Skeletal muscle tissue (tissue), 3 donors: ENCODE measurements at regions not wholly inside any gene's neighbourhood (a gene's known extent, or its start where the extent isn't known, plus 50 kb on each side); places are given as distances from the start of the nearest gene placed in this dataset.
"Not testable (repeated sequence)": the region's sequence is repeated elsewhere in the genome, so short reads cannot be mapped to it uniquely, and the experiment has no call there.

Experiments
- H3K27ac ChIP-seq: one replicate; pipeline ENCODE4 v1.7.0; 2013; ENCODE audit warnings: mild to moderate bottlenecking, low read depth, low read length, inconsistent platforms
- H3K27me3 ChIP-seq, 3 donors: one replicate each; pipeline ENCODE4 v1.7.0; 2013; ENCODE audit warnings: low read length in 3 of 3; ENCODE audit not compliant: control insufficient read depth in 3 of 3, insufficient read depth in 3 of 3
- H3K36me3 ChIP-seq, 3 donors: one replicate each; pipeline ENCODE4 v1.7.0; 2013; ENCODE audit warnings: low read length in 3 of 3; ENCODE audit not compliant: control insufficient read depth in 3 of 3, insufficient read depth in 3 of 3
- H3K4me1 ChIP-seq, 3 donors: one replicate each; pipeline ENCODE4 v1.7.0; 2013; ENCODE audit warnings: low read length in 3 of 3, mild to moderate bottlenecking in 3 of 3; ENCODE audit not compliant: control insufficient read depth in 3 of 3, insufficient read depth in 3 of 3
- H3K4me3 ChIP-seq, 3 donors: one replicate each; pipeline ENCODE4 v1.7.0; 2013; ENCODE audit warnings: low read length in 3 of 3
- H3K9ac ChIP-seq, 3 donors: one replicate each; pipeline ENCODE4 v1.7.0; 2013; ENCODE audit warnings: low read length in 3 of 3, mild to moderate bottlenecking in 3 of 3, moderate library complexity in 2 of 3, low read depth in 1 of 3
- H3K9me3 ChIP-seq, 3 donors: one replicate each; pipeline ENCODE4 v1.7.0; 2013; ENCODE audit warnings: low read length in 3 of 3; ENCODE audit not compliant: control insufficient read depth in 3 of 3
- donor health status: Osteomylitis.

DNA sequence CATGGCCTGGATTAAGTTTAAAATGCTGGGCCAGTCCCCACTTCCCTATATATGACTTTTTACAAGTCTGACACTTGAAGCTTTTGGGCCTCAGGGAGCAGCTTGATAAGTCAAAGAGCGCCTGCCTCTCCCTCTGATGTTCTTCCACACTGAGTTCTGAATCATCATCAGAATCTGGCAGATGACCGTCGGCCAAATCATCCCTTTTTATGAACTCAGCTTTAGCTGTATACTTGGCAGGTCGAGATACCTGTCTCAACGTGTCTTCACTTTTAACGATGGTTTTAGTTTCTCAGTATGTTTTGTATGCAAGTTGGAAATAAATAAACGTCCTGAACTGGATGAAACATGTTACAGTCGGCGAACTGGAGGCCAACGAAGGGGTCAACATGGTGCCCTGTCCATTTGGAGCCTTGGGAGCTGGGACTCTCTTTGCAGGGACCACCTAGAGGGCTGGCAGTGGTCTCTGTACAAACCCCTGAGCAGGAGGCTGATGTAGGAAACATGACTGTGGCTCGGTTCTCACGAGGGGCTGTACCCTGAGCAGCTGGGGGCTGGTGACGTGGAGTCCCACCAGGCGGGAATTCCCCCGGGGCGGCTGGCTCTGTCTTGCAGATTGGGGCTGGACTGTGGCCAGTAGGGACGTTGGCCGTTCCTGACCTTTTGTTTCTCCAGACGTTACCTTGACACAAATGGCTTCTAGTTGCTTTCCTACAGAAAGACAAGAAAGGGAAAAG, 192.2 kb upstream of the PRKX start:
- not testable (repeated sequence) for H3K27ac ChIP-seq

GRCh38 chrX:3902222-3902621, 188.8 kb upstream of the PRKX start:
- H3K27me3 ChIP-seq, H3K9ac ChIP-seq, H3K9me3 ChIP-seq, H3K4me1 ChIP-seq, H3K36me3 ChIP-seq, H3K27ac ChIP-seq, H3K4me3 ChIP-seq: not testable (repeated sequence)

More for the DNA sequence above, 192.2 kb upstream of the PRKX start:
- not testable (repeated sequence) for H3K27me3 ChIP-seq, H3K4me3 ChIP-seq, H3K4me1 ChIP-seq, H3K36me3 ChIP-seq, H3K9me3 ChIP-seq, H3K9ac ChIP-seq

GRCh38 chrX:3896755-3897154, 183.3 kb upstream of the PRKX start:
- not testable (repeated sequence) for H3K9ac ChIP-seq, H3K27me3 ChIP-seq, H3K4me1 ChIP-seq, H3K36me3 ChIP-seq, H3K27ac ChIP-seq, H3K4me3 ChIP-seq, H3K9me3 ChIP-seq

DNA sequence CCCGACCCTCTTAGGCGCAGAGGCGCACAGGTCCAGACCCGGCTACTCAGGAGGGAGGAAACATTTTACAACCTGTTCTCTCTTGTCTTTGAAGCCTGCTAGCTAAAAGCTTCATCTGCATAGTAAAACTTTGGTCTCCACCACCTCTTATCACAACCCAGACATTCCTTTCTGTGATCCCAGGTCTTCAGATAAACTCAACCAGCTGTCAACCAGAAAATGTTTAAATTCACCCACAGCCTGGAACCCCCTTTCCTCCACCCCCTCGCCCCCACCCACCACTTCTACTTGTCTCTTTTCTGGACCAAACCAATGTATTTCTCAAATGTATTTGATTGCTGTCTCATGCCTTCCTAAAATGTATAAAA, 169.1 kb upstream of the PRKX start:
- not testable (repeated sequence) for H3K4me1 ChIP-seq, H3K4me3 ChIP-seq, H3K9ac ChIP-seq, H3K9me3 ChIP-seq, H3K27me3 ChIP-seq, H3K27ac ChIP-seq, H3K36me3 ChIP-seq

- H3K27me3 ChIP-seq, H3K4me1 ChIP-seq, H3K9ac ChIP-seq, H3K9me3 ChIP-seq, H3K36me3 ChIP-seq, H3K27ac ChIP-seq, H3K4me3 ChIP-seq: not testable (repeated sequence)
Observed at GRCh38 chrX:3881898-3882552, 168.6 kb upstream of the PRKX start.

GRCh38 chrX:3881255-3881895, 167.9 kb upstream of the PRKX start:
- not testable (repeated sequence) for H3K36me3 ChIP-seq, H3K27me3 ChIP-seq, H3K4me3 ChIP-seq, H3K4me1 ChIP-seq, H3K9ac ChIP-seq, H3K27ac ChIP-seq, H3K9me3 ChIP-seq

- H3K27me3 ChIP-seq, H3K9me3 ChIP-seq, H3K4me3 ChIP-seq, H3K36me3 ChIP-seq, H3K27ac ChIP-seq, H3K9ac ChIP-seq, H3K4me1 ChIP-seq: not testable (repeated sequence)
Observed at GRCh38 chrX:3876393-3876792, 162.9 kb upstream of the PRKX start.

DNA sequence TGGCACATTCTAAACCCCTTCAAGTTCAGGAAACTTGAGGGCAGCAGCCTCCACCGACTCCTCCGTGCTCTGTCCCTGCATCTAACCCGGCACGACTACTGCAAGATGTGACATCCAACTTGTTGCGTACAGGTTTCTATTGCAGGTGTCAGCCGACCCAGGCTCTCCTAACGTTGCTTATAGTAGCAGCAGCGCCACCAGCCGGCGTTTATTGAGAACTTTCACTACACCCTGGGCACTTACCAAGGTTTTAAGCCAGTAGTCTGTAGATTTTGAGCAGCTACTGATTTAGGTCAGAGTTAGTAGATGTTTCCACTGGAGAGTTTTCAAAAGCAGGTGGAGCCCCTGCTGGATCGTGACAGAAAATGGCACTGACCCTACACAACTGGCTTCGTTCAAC, 162.2 kb upstream of the PRKX start:
- H3K4me1 ChIP-seq, H3K27me3 ChIP-seq, H3K36me3 ChIP-seq, H3K9ac ChIP-seq, H3K4me3 ChIP-seq, H3K27ac ChIP-seq, H3K9me3 ChIP-seq: not testable (repeated sequence)

DNA sequence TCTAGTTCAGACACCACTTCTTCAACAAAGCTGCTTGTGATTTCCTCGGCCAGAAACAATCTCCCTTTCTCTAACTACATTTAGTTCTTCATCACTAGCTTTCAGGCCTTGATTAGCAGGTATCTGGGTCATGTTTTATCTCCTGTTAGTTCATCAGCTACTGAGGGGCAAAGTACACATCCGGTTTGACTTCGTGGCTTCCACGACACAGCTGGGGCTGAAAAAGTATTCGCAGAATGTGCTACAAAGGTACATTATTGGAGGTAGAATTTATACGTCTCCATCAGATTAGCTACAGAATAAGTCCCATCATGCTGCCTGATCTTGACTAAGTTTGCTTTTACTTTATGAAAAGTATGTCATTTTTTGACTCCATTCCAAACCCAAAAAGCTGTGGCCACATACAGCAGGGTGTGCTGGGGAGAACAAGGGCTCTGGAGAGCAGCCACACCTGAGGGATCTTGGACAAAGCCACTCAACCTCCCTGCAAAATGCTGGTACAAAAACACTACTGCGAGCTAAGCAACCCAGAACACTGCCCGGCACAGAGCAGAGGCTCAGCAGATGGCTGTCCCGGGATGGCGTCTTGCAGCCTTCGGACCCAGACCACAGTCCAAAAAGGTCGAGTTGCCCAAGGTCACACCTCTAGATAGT, 158.9 kb upstream of the PRKX start:
- H3K27me3 ChIP-seq: not testable (repeated sequence)

DNA sequence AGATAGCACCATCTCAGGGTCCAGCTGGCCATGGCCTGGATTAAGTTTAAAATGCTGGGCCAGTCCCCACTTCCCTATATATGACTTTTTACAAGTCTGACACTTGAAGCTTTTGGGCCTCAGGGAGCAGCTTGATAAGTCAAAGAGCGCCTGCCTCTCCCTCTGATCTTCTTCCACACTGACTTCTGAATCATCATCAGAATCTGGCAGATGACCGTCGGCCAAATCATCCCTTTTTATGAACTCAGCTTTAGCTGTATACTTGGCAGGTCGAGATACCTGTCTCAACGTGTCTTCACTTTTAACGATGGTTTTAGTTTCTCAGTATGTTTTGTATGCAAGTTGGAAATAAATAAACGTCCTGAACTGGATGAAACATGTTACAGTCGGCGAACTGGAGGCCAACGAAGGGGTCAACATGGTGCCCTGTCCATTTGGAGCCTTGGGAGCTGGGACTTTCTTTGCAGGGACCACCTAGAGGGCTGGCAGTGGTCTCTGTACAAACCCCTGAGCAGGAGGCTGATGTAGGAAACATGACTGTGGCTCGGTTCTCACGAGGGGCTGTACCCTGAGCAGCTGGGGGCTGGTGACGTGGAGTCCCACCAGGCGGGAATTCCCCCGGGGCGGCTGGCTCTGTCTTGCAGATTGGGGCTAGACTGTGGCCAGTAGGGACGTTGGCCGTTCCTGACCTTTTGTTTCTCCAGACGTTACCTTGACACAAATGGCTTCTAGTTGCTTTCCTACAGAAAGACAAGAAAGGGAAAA, 153.8 kb upstream of the PRKX start:
- H3K36me3 ChIP-seq, H3K4me3 ChIP-seq, H3K9ac ChIP-seq, H3K9me3 ChIP-seq, H3K27ac ChIP-seq, H3K4me1 ChIP-seq, H3K27me3 ChIP-seq: not testable (repeated sequence)

More for the DNA sequence above, 158.9 kb upstream of the PRKX start:
- H3K36me3 ChIP-seq, H3K9ac ChIP-seq, H3K9me3 ChIP-seq, H3K27ac ChIP-seq, H3K4me3 ChIP-seq, H3K4me1 ChIP-seq: not testable (repeated sequence)
